CD4-positive, alpha-beta T cell treated with Interleukin-17A for 1 hour (primary cell): ENCODE measurements at regions not wholly inside any gene's neighbourhood (a gene's known extent, or its start where the extent isn't known, plus 50 kb on each side); places are given as distances from the start of the nearest gene placed in this dataset.
"Not testable (repeated sequence)": the region's sequence is repeated elsewhere in the genome, so short reads cannot be mapped to it uniquely, and the experiment has no call there.

Experiments
- DNase-seq: peaks from one replicate; pipeline ENCODE4 v3.0.0-alpha.2; 2020

DNA sequence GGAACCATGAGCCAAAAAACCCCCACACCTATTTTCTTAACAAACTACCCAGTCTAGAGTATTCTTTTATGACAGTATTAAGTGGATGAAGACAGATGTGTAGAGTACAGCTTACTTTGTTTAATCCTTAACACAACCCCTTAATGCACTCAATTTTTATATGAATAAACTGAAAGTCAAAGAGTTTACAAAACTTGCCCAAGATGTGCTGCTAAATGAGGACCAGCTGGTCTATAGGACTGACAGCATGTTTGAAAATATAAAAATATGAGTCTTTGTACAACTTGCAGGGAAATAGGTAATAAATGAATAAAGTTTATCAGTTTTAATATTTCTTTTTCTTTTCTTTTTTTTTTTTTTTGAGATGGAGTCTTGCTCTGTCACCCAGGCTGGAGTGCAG is 102.3 kb downstream of the ZFY start:
- no peak for DNase-seq

DNA sequence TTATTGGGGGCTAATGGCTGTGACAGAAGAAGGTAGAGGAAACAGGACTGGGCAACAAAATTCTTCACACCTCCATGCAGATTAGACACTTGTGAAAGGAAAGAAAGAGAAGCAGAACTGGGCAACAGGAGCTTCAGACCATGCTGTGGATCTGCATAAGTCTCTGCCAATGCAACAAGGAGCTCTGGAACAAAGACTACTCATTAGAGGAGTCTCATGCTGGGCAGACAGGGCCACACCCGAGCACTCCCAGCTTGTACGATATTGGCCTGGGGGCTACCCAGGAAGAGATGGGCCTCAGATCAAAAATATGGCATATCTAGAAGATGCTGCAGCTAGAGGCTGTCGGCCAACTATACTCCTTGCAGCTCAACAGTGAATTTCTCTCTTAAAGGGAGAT is 105.2 kb downstream of the ZFY start:
- DNase-seq = no peak

DNA sequence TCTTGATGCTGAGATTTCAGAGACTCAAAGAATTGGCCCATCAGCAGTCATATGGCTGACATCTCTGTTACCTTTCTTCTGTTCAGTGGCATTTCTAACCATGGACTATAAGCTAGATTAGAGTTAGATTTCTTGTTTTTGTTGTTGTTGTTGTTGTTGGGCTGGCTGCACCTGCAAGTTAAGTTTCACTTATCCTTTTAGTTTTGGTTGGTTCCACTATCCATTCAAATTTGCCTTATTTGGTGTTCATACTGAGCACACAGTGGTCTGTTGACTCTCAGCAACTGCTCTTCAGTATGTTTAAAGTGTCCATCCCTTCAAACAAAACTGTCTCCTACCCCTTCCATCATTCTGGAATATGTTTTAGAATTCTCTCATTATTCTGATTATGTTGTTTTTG is 106.8 kb downstream of the ZFY start:
- no peak for DNase-seq

DNA sequence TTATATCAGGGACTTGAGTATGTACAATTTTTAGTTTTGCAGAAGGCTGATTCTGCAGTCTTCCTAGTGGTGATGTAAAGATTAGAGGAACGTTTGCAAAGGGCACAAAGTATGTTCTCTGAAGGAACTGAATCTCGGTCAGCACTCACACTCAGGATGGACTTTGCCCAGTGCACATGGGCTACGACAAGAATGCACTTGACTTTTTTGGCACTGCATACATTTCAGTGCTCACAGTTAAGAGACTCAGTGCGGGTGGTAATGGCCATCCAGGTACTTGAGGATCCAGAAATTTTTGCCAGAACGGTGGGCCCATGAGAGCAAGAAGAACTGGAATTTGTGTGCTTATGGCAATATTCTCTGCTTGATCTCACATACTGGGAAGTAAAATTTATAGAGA is 107.7 kb downstream of the ZFY start:
- DNase-seq = no peak

DNA sequence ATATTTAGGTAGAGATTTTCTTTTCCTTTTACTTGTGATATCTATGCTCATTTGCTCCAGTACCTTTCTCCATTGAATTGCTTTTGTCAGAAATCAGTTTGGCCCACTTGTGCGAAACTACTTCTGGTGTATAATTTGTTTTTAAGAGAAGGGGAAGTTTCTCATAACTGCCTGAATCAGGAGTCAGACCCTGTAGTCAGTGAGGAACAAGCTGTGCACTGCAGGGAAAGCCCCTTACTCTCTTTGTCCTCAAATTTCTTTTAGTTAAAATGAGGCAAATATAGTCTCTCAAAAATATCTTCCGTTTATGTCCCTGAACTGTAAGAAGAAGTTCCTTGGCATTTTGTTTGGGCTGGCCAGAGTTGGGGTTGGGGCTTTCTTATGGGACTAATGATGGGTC is 109.9 kb downstream of the ZFY start:
- DNase-seq = no peak

DNA sequence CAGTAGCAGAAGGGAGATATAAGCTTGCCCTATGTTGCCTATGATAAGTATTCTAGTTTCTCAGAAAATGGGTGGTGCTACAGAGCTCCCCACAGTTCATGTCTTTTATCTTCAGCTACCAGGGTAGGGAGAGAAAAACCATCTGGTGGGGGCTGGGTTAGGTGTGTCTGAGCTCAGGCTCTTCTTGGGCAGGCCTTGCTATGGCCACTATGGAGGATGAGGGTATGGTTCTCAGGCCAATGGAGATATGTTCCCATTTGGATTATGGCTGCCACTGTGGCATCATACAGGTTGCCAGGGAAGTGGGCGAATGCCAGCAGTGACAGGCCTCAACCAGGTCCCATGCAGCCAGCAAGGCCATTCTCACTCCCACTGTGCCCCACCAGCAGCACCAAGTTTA is 120.3 kb downstream of the ZFY start:
- not testable (repeated sequence) for DNase-seq

DNA sequence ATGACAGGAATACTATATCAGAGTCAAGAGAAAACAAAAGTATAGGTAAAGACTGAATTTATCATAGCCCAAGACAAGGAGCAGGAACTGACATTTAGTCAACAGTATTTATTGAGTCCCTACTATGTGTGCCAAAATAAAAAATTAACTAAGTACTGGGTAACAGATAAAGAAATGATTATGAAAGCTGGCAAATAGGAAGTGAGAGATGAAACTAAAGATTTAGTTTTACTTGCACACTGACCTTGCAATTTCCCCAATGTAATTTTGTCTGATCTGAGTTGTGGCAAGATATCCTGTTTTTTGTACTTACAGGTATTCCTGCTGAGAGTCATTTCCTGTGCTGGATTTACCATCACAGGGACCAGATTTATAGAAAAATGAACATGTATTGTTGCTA is 123.2 kb downstream of the ZFY start:
- not testable (repeated sequence) for DNase-seq

DNA sequence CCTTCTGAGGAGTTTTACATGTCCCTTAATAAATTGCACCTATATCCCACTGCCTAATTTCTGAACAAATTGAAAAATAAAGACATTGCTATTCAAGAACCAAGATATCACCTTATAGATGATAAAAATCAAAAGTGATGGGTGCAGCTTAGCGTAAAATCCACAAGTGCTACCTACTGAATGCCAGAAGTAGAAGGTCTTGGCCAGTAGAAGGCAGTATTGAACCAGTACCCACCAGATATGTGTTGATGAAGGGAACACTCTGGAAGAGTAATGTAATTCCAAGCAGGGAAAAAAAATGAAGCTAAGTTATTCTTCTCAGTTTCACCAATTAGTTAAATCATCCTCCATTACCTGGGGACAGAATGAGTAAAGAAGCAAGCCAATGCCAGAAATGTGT is 125.5 kb downstream of the ZFY start:
- DNase-seq = not testable (repeated sequence)

DNA sequence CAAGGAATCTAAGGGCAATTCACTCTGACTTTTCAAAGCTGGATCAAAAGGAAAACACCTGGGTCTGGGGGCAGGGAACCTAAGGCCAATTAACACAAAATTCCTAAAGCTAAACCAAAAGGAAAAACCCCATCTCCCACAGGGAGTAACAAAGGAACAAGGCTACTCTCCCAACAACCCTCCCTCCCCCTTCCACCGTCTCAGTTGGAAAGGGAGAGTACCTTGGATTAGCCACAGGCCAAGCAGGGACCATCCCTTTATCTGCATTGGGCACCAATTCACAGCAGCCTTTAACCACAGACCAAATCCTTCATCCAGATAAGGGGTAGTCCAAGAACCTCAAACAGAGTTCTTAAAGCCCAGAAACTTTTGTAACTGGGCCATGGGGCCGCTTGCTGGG is 153.0 kb downstream of the ZFY start:
- not testable (repeated sequence) for DNase-seq

DNA sequence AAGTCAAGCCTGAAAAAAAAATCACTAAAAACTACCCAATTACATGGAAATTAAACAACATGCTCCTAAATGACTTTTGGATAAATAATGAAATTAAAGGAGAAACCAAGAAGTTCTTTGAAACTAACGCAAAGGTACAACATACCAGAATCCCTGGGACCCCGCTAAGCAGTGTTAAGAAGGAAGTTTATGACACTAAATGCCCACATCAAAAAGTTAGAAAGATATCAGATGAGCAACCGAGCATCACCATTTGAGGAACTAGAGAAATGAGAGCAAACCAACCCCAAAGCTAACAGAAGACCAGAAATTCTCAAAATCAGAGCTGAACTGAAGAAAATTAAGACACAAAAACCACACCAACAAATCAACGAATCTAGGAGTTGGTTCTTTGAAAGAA is 173.5 kb downstream of the ZFY start:
- not testable (repeated sequence) for DNase-seq

DNA sequence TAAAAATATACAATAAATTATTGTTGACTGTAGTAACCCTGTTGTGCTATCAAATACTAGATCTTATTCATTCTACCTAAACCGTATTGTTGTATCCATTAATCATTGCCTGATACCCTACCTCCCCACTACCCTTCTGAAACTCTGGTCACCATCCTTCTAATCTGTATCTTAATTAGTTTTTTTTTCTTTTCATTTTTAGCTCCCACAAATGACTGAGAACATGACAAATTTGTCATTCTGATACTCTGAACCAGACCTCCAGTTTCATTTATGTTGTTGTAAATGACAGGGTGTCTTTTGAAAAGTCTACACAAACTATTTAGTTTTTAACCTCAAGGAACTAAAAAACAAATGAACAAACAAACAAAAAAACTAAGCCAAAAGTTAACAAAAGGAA is 185.1 kb downstream of the ZFY start:
- DNase-seq = not testable (repeated sequence)

DNA sequence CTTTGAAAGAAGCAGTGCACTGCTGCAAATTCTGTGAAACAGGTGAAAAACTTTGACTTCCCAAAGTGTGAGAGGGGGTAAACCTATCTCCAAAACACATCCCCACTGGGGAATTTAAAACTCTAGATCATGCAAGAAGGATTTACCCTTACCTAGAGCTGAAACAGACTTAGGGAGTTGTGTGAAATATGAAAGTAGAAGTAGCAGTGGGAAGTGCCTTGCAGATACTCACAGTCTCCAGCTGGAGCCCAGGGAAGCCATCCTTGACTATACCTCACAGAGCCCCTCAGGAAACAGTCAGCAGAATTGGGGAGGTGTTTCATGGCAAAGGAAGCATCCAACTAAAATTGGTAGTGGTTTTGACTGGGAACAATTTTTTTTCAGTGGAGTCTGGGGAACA is 185.5 kb downstream of the ZFY start:
- DNase-seq = not testable (repeated sequence)

DNA sequence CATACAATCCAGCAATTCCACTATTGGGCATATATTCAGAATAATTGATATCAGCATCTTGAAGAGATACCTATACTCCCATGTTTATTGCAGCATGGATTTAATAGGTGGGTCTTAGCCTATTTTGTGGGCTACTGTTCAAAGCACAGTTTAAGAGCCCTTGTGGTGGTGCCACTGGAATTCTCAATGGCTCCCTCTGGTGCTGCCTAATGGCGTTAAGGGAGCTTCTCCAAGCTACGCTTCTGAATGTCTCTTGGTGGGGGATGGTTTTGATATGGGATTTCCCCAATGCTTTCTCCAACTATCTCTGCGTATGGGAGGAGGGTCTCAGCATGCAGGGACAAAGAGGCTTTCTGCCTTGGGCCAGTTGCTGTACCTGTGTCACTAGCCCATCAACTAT is 188.3 kb downstream of the ZFY start:
- DNase-seq = not testable (repeated sequence)

DNA sequence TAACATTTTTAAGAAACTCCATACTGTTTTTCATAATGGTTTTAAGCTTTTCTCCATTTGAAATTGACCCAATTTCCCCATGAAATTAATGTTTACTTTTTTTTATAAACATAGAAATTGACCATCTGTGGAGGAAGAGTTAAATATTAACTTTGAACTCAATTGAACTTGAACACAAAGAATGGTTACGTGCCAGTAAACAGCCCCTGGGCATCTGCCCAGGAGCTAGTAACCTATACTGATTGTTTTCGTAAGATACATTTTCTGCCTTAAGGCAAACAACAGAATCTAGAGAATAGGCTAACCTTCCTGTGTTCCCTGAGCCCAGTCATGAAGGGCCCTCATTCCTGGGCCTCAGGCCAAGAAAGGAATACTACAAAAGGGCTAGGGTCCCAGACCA is 235.9 kb downstream of the ZFY start:
- DNase-seq = not testable (repeated sequence)

DNA sequence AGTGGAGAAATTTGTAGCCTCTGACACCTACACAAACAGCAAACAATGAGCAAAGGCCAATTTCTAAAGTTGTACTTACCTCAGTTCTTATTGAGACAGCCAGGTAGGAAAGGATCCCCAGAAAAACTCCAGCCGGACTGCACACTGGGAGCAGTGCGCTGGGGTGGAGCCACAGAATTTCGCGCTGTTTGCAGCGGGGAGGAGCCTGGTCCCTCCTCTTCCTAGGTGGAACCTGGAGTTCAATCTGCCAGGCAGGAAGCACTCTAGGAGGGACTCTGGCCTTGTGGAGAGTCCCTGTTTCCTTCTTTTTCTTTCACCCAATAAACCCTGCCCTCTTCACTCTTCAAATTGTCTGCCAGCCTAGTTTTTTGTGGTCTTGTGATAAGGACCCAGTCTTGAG is 259.9 kb downstream of the ZFY start:
- not testable (repeated sequence) for DNase-seq

DNA sequence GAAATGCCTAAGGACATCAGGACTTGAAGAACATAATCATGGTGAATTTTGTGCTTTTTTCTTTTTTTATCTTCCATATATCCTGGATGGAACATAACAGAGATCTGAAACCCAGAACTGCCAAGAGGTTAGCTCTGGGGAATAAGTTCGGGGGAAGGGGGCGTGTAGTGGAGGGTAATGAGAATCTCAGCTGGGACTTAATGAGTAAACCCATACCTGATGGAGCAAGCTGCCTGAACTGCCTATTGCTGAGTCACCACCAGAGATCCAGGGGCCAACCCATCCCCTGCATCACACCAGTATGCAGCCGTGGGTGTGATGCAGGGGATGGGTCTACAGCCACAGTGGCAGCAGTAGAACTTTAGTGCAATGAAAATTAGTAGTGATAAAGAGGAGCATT is 267.1 kb downstream of the ZFY start:
- not testable (repeated sequence) for DNase-seq

DNA sequence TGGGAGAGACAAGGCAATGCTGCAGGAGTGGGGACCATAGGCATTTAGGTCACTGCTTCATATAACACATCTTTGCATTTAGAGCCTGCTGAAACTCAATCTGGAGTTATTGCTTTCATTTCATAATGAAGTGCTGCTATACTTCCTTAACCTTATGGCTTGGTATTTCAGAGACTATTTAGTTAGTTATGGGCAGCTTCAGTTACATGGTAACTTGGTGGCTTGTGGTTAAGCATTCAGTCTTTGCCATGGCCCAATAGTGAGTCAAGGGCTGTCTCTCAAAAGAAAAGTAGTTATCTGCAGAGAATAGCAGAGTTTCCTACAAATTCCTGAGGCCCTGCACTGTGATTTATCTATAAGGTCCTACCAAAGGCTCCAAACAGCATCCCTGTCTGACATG is 271.6 kb downstream of the ZFY start:
- DNase-seq = not testable (repeated sequence)

DNA sequence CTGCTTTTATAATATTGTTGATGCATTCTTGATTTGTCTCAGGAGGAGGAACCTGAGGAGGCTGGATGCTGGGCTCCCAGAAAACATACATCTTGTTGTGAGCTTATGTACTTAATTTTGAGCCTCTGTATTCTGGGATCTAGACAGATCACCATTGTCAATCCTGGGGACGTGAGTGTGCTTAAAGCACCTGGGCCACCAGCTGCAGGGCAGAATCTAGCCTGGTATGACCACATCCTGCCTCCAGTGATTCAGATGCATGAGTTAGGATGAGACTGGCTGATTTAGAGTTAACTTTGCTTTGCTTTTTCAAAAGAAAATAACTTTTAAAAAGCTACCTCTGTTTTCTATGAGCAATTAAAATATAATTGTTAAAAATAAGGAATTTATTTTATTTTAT is 278.0 kb downstream of the ZFY start:
- not testable (repeated sequence) for DNase-seq

DNA sequence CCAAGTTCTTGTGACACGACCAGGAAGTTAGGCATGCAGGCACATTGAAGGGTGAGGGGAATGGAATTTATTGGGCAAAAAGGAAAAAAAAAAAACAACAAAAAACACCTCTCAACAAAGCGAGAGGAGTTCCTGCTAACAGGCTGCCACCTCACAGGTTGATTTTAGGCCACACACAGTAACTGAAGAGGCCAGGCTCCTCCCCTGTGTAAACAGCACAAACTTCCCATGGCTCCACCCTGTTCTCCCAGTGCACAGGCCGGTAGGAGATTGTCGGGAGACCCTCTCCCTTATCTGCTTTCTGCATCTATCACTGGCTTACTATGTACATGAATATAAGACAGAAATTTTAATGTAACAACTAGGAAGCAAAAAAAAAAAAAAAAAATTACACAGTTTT is 283.0 kb downstream of the ZFY start:
- DNase-seq = not testable (repeated sequence)

DNA sequence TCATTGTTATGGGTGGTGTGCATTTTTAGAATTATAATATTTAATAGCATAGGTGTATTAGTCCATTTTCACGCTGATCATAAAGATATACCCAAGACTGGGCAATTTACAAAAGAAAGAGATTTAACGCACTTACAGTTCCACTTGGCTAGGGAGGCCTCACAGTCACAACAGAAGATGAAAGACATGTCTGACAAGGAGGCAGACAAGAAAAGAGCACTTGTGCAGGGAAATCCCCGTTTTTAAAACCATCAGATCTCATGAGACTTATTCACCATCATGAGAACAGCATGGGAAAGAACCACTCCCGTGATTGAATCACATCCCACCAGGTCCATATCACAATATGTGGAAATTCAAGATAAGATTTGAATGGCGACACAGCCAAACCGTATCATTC is 283.4 kb downstream of the ZFY start:
- DNase-seq = not testable (repeated sequence)

DNA sequence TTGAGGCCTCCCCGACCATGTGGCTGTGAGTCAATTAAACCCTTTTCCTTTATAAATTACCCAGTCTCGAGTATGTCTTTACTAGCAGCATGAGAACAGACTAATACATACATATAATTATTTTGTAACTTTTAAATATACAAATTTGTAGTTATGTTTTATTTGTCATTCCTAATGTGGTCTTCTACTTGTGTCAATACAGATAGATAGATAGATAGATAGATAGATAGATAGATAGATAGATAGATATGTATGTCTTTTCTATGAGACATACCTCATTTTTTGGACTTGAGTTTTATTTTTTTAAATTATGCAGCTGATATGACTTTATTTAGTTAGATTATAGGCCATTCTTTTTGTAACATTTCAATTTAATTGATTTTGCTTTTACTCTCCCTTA is 316.0 kb upstream of the TGIF2LY start:
- DNase-seq = not testable (repeated sequence)

DNA sequence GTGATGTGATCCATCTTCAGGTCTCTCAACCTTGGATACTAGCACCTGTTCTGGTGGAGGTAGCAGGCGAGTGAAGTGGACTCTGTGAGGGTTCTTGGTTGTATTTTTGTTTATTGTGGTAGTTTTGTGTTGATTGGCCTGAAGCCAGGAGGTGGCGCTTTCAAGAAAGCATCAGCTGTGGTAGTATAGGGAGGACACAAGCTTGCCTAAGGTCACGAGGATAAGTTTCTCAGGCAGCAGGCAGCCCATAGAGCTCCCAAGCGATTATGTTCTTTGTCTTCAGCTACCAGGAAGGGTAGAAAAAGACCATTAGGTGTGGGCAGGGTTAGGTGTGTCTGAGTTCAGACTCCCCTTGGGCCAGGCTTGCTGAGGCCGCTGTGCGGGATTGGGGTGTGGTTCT is 290.8 kb upstream of the TGIF2LY start:
- not testable (repeated sequence) for DNase-seq

DNA sequence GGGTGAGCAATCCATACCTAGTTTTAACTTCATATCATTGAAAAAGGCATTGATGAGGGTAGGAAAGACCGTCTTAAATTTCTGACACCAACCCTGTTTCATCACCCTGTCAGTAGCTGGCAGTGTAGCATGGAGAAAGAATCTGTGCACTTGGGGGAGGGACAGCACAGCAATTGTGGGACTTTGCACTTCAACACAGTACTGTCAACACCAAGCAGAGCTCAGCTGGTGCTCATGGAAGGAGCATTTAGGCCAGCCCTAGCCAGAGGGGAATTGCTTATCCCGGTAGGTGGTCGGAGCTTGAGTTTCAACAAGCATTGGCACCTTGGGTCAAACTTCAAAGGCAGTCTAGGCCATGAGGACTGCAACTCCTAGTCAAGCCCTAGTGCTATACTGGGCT is 281.6 kb upstream of the TGIF2LY start:
- DNase-seq = not testable (repeated sequence)

DNA sequence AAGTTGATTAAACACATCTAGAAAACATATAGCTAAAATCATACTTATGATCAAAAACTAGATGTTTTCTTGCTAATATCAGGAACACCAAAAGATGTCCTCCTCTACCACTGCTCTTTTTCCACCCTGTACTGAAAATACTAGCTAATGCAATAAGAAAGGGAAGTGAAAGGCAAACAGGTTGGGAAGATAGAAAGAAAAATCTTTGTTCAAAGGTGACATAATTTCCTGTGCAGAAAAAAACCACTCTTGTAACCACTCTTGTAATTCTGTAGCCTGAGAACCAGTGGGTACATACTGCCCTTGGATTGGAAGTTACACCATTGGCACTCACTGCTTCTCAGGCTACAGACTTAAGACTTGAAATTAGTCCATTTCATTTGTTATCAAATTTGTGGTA is 258.9 kb upstream of the TGIF2LY start:
- not testable (repeated sequence) for DNase-seq

DNA sequence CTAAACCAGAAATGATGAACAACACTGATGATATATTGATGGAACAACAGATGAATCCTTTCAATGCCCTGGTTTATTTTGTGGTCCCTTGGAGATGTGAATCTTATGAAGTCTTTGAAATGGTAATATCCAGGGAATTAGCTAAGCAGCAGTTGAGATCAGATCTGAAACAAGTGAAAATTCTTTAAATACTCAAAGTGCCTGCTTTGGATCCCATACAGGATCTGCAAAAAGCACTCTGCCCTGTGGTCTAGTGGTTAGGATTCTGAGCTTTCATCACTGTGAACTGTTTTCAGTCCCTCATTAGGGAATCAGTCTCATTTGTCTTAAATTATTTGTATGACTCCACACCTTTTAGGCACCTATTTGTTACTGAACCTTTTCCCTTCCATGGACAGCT is 211.3 kb upstream of the TGIF2LY start:
- not testable (repeated sequence) for DNase-seq

DNA sequence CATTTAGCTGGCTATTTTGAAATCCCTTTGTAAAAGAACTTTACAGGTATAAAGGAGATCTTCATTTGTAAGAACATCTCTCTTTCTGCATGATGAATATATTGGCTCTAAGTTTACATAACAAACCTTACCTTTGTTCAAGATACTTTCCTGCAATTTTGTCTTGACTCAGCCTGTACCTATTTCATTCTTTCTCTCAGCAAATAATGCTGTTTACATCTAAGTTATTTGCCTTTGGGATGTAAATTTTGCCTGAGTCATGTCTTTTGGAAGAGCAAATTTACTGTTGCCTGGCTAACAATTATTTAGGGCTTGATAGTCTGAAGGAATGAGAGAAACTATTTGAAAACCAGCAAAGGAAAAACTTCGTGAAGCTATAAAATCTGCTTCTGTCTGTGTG is 210.4 kb upstream of the TGIF2LY start:
- DNase-seq = not testable (repeated sequence)
